Endothelial cell of umbilical vein (primary cell): ENCODE measurements at regions not wholly inside any gene's neighbourhood (a gene's known extent, or its start where the extent isn't known, plus 50 kb on each side); places are given as distances from the start of the nearest gene placed in this dataset.

Source experiments
- BruUV-seq: library from RNA; stranded (reverse); fragments of 400-500 nt; replicated peaks from 2 replicates; lab custom pipeline; 2021; lab: Mats Ljungman, UMichigan
- CTCF ChIA-PET: fragments of 300-600, 350-600 bp; sonication (Branson Sonifier 250); formaldehyde crosslinking; loops from one replicate; lab custom pipeline; 2021; ENCODE audit warnings: antibody characterized with exemption, inconsistent platforms; lab: Charles Lee
- POLR2A ChIA-PET: fragments of 300-600, 350-600 bp; sonication (Branson Sonifier 250); formaldehyde crosslinking; loops from one replicate; lab custom pipeline; 2021; ENCODE audit warnings: antibody characterized with exemption, inconsistent platforms; lab: Charles Lee
- DNase-seq: peaks from one replicate; pipeline ENCODE4 v3.0.0-alpha.2; 2011; ENCODE audit warnings: low read depth, low spot score
- FAIRE-seq: peaks from 2 replicates; lab custom pipeline; 2011; peaks lifted over from hg19 to GRCh38; lab: Jason Lieb, UNC
- H2AFZ ChIP-seq: 2 replicates; pipeline ENCODE4 v1.6.0; 2012; ENCODE audit warnings: low read depth, low read length, control low read depth, inconsistent platforms
- H3K27ac ChIP-seq: 2 replicates; pipeline ENCODE4 v1.5.1; 2011; ENCODE audit warnings: low read depth, mild to moderate bottlenecking, control low read depth, low read length, moderate library complexity; ENCODE audit not compliant: insufficient read depth
- H3K27me3 ChIP-seq, 2 experiments: 2 replicates each; pipeline versions ENCODE4 v1.6.0 to v1.6.1; 2011; ENCODE audit warnings: low read length in 2 of 2, mixed read lengths in 1 of 2; ENCODE audit not compliant: control insufficient read depth in 2 of 2, insufficient read depth in 2 of 2
- H3K36me3 ChIP-seq, 2 experiments: 2 replicates in 1 of 2; 3 replicates in 1 of 2; pipeline ENCODE4 v1.5.1; 2011; ENCODE audit warnings: low read length in 2 of 2, mild to moderate bottlenecking in 1 of 2, moderate library complexity in 1 of 2; ENCODE audit not compliant: control insufficient read depth in 2 of 2, insufficient read depth in 2 of 2; ENCODE audit errors: extremely low read depth in 1 of 2
- H3K4me1 ChIP-seq: 3 replicates; pipeline ENCODE4 v1.5.1; 2011; ENCODE audit warnings: mild to moderate bottlenecking, low read length; ENCODE audit not compliant: control insufficient read depth, insufficient read depth; ENCODE audit errors: extremely low read depth
- H3K4me2 ChIP-seq: 2 replicates; pipeline ENCODE4 v1.6.1; 2011; ENCODE audit warnings: low read length, control low read depth, mixed read lengths; ENCODE audit not compliant: insufficient read depth
- H3K4me3 ChIP-seq, 3 experiments: fragments of 200-600 bp in 1 of 3; sonication (generic), shearing (Covaris generic) in 1 of 3; replicated peaks in 1 of 3; 2 replicates each; pipeline ENCODE4 v1.5.1; 2011 to 2016; ENCODE audit warnings: control low read depth in 3 of 3, low read length in 3 of 3, mild to moderate bottlenecking in 2 of 3, inconsistent platforms in 1 of 3, low read depth in 1 of 3, moderate library complexity in 1 of 3; ENCODE audit not compliant: insufficient read depth in 1 of 3
- H3K79me2 ChIP-seq: 2 replicates; pipeline ENCODE4 v1.6.0; 2012; ENCODE audit warnings: low read length, inconsistent platforms; ENCODE audit not compliant: control insufficient read depth, insufficient read depth
- H3K9ac ChIP-seq: replicated peaks from 2 replicates; pipeline ENCODE3; 2011; ENCODE audit warnings: low read length, control low read depth; ENCODE audit not compliant: insufficient read depth; ENCODE audit errors: extremely low read depth
- H3K9me1 ChIP-seq: replicated peaks from 3 replicates; pipeline ENCODE4 v1.6.0; 2011; ENCODE audit warnings: mild to moderate bottlenecking, low read length; ENCODE audit not compliant: control insufficient read depth, insufficient read depth; ENCODE audit errors: extremely low read depth
- H3K9me3 ChIP-seq: replicated peaks from 2 replicates; pipeline ENCODE4 v1.5.1; 2012; ENCODE audit warnings: low read length, inconsistent platforms; ENCODE audit not compliant: control insufficient read depth, insufficient read depth
- H4K20me1 ChIP-seq: replicated peaks from 2 replicates; pipeline ENCODE3; 2011; ENCODE audit warnings: mild to moderate bottlenecking, low read length; ENCODE audit not compliant: control insufficient read depth, insufficient read depth; ENCODE audit errors: extremely low read depth
- EZH2 ChIP-seq: IDR thresholded peaks from 2 replicates; pipeline ENCODE4 v1.6.1; 2012; ENCODE audit warnings: borderline replicate concordance, low read depth, mild to moderate bottlenecking, moderate library complexity, low read length, inconsistent platforms; ENCODE audit not compliant: severe bottlenecking
- FOS ChIP-seq: IDR thresholded peaks from 2 replicates; pipeline ENCODE4 v1.6.1; 2011; ENCODE audit warnings: mild to moderate bottlenecking, low read length, moderate library complexity, borderline replicate concordance; ENCODE audit not compliant: insufficient read depth
- GATA2 ChIP-seq: IDR thresholded peaks from 2 replicates; pipeline ENCODE4 v1.7.0; 2011; ENCODE audit warnings: low read depth, mild to moderate bottlenecking, moderate library complexity, mixed read lengths, low read length; ENCODE audit not compliant: insufficient read length, insufficient read depth
- JUN ChIP-seq: IDR thresholded peaks from 2 replicates; pipeline ENCODE4 v1.6.1; 2011; ENCODE audit warnings: borderline replicate concordance, low read depth; ENCODE audit not compliant: insufficient read length, insufficient read depth
- MAX ChIP-seq: IDR thresholded peaks from 2 replicates; pipeline ENCODE4 v1.6.1; 2011; ENCODE audit not compliant: insufficient read depth, insufficient read length
- MYC ChIP-seq: IDR thresholded peaks from one replicate; pipeline ENCODE4 v1.6.1; 2011; ENCODE audit warnings: mild to moderate bottlenecking, low read depth, low read length
- POLR2A ChIP-seq: IDR thresholded peaks from 2 replicates; pipeline ENCODE4 v1.6.1; 2012; ENCODE audit warnings: low read depth, mild to moderate bottlenecking, control low read depth, low read length
- POLR2AphosphoS5 ChIP-seq: IDR thresholded peaks from 2 replicates; pipeline ENCODE4 v1.6.1; 2012; ENCODE audit warnings: low read depth, mild to moderate bottlenecking, control low read depth, low read length, moderate library complexity; ENCODE audit not compliant: insufficient read depth
- dilution Hi-C: fragments of 300-500 bp; cut with MboI; formaldehyde crosslinking; loops from one replicate; pipeline ENCODE4 v1.15.0; 2019; ENCODE audit warnings: low sequenced_read_pairs; ENCODE audit not compliant: extremely low pct_ligation_motif_present
- intact Hi-C: fragments of 100-400 bp; cut with micrococcal nuclease; formaldehyde crosslinking; loops from one replicate; pipeline ENCODE4 v1.10.0; 2022
- TF ChIP-seq, protein P1 (sequence below), 2 donors: IDR thresholded peaks; 1 replicate in 1 of 2; 2 replicates in 1 of 2; pipeline ENCODE4 v1.5.1; 2011; ENCODE audit warnings: low read length in 2 of 2, mild to moderate bottlenecking in 2 of 2, moderate library complexity in 2 of 2, control low read depth in 1 of 2, inconsistent platforms in 1 of 2, low read depth in 1 of 2; ENCODE audit not compliant: insufficient read depth in 1 of 2; ENCODE audit errors: extremely low read depth in 1 of 2

GRCh38 chr7:15972862-15973275, 286.4 kb upstream of the MEOX2 start:
- H3K79me2 ChIP-seq = no peaks in the 10 kb centered on the region
- dilution Hi-C loops = no loop called here
- BruUV-seq = no TSS peak
- H3K4me1 ChIP-seq = peaks cover 23% of the 10 kb centered on the region
- H3K4me3 ChIP-seq = no peak overlapping the region
- no peaks in the 10 kb centered on the region for H4K20me1 ChIP-seq
- no peaks in the 10 kb centered on the region for H3K36me3 ChIP-seq
- peak; percentile 60 for TF ChIP-seq POLR2AphosphoS5
- TF ChIP-seq FOS = peak; percentile 84
- no peak for TF ChIP-seq MAX
- TF ChIP-seq, protein P1, sequence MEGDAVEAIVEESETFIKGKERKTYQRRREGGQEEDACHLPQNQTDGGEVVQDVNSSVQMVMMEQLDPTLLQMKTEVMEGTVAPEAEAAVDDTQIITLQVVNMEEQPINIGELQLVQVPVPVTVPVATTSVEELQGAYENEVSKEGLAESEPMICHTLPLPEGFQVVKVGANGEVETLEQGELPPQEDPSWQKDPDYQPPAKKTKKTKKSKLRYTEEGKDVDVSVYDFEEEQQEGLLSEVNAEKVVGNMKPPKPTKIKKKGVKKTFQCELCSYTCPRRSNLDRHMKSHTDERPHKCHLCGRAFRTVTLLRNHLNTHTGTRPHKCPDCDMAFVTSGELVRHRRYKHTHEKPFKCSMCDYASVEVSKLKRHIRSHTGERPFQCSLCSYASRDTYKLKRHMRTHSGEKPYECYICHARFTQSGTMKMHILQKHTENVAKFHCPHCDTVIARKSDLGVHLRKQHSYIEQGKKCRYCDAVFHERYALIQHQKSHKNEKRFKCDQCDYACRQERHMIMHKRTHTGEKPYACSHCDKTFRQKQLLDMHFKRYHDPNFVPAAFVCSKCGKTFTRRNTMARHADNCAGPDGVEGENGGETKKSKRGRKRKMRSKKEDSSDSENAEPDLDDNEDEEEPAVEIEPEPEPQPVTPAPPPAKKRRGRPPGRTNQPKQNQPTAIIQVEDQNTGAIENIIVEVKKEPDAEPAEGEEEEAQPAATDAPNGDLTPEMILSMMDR (IDR thresholded peaks at IDR 0.05; ENCODE audit: extremely low read depth in 1 of 2, insufficient read depth in 1 of 2, low read depth in 1 of 2, low read length in 2 of 2) = no peak
- no peak for TF ChIP-seq MYC
- TF ChIP-seq JUN = peak; percentile 74
- no peak for TF ChIP-seq EZH2
- no peak for TF ChIP-seq POLR2A
- TF ChIP-seq GATA2 = peak; percentile 88
- CTCF ChIA-PET = interaction anchor here (1.1 to 2.2 kb wide), 4 partner anchors 9 to 51 kb away, joined by 3 to 11 read pairs (median 4); no protein-coding TSS in a partner anchor
- intact Hi-C loops = loop anchor here (1.0 to 10.0 kb wide), 5 partner anchors 52 to 648 kb away; partner anchors contain the start of gene MEOX2
- no peaks in the 10 kb centered on the region for H3K27me3 ChIP-seq
- H3K27ac ChIP-seq = no peak overlapping the region
- no peaks in the 10 kb centered on the region for H3K9me3 ChIP-seq
- peak overlapping the region; percentile 37 for H3K4me2 ChIP-seq
- POLR2A ChIA-PET = interaction anchor here (0.6 to 1.0 kb wide), 2 partner anchors 43 to 90 kb away, joined by 3 read pairs; no protein-coding TSS in a partner anchor
- DNase-seq (peak; percentile 87), FAIRE-seq (peak; percentile 85)
- H3K9ac ChIP-seq = no peak overlapping the region
- H3K9me1 ChIP-seq = no peaks in the 10 kb centered on the region
- H2AFZ ChIP-seq = no peak overlapping the region
